ENCODE measurements at regions not wholly inside any gene's neighbourhood (a gene's known extent, or its start where the extent isn't known, plus 50 kb on each side); places are given as distances from the start of the nearest gene placed in this dataset.

GRCh38 chr13:106052200-106052767 is 483.2 kb downstream of the EFNB2 start:
- DNase-seq (ENCODE audit: low spot score in 2 of 2): no peak
- no peak for ATAC-seq
- Mint-ChIP-seq H3K36me3 (peaks cover 0 to 4% of the 10 kb centered on the region in 2 donors), H3K27ac (no peak overlapping the region), H3K9me3 (peaks cover 0 to 9% of the 10 kb centered on the region in 2 donors)

- Mint-ChIP-seq H3K36me3 (peaks cover 0 to 4% of the 10 kb centered on the region in 2 donors), H3K27ac (no peak overlapping the region), H3K9me3 (peaks cover 0 to 9% of the 10 kb centered on the region in 2 donors)
- DNase-seq (ENCODE audit: low spot score in 2 of 2): no peak
- ATAC-seq: no peak
These were observed 486.3 kb downstream of the EFNB2 start for GRCh38 chr13:106049171-106049570.

- Mint-ChIP-seq H3K27ac (no peak overlapping the region), H3K9me3 (peaks cover 0 to 9% of the 10 kb centered on the region in 2 donors), H3K36me3 (peaks cover 0 to 4% of the 10 kb centered on the region in 2 donors)
- DNase-seq (ENCODE audit: low spot score in 2 of 2): no peak
- ATAC-seq: no peak
These were observed 487.1 kb downstream of the EFNB2 start for GRCh38 chr13:106048386-106048785.

GRCh38 chr13:106047859-106048258 is 487.6 kb downstream of the EFNB2 start:
- ATAC-seq: no peak
- Mint-ChIP-seq H3K36me3 (peaks cover 0 to 4% of the 10 kb centered on the region in 2 donors), H3K27ac (no peak overlapping the region), H3K9me3 (peaks cover 0 to 9% of the 10 kb centered on the region in 2 donors)
- no peak for DNase-seq (ENCODE audit: low spot score in 2 of 2)

GRCh38 chr13:106042996-106043581 is 492.4 kb downstream of the EFNB2 start:
- Mint-ChIP-seq H3K36me3 (no peaks in the 10 kb centered on the region), H3K9me3 (no peaks in the 10 kb centered on the region), H3K27ac (no peak overlapping the region)
- no peak for DNase-seq (ENCODE audit: low spot score in 2 of 2)
- no peak for ATAC-seq

- Mint-ChIP-seq H3K9me3 (no peaks in the 10 kb centered on the region), H3K27ac (no peak overlapping the region), H3K36me3 (no peaks in the 10 kb centered on the region)
- ATAC-seq (no peak), DNase-seq (ENCODE audit: low spot score in 2 of 2) (no peak)
These were observed 494.0 kb downstream of the EFNB2 start for GRCh38 chr13:106041445-106041844.

- ATAC-seq: no peak
- Mint-ChIP-seq H3K9me3 (no peaks in the 10 kb centered on the region), H3K27ac (no peak overlapping the region), H3K36me3 (no peaks in the 10 kb centered on the region)
- DNase-seq (ENCODE audit: low spot score in 2 of 2): no peak
These were observed 496.7 kb downstream of the EFNB2 start for GRCh38 chr13:106038752-106039151.

GRCh38 chr13:106036870-106037269 is 498.6 kb downstream of the EFNB2 start:
- no peak for DNase-seq (ENCODE audit: low spot score in 2 of 2)
- Mint-ChIP-seq H3K27ac (no peak overlapping the region), H3K9me3 (no peaks in the 10 kb centered on the region), H3K36me3 (no peaks in the 10 kb centered on the region)
- ATAC-seq: no peak

GRCh38 chr13:106034201-106034600 is 501.3 kb downstream of the EFNB2 start:
- Mint-ChIP-seq H3K27ac (no peak overlapping the region), H3K9me3 (no peaks in the 10 kb centered on the region), H3K36me3 (no peaks in the 10 kb centered on the region)
- DNase-seq (ENCODE audit: low spot score in 2 of 2) (no peak), ATAC-seq (no peak)

- ATAC-seq (no peak), DNase-seq (ENCODE audit: low spot score in 2 of 2) (no peak)
- H3K9me3 Mint-ChIP-seq: no peaks in the 10 kb centered on the region
- H3K27ac Mint-ChIP-seq: no peak overlapping the region
- no peaks in the 10 kb centered on the region for H3K36me3 Mint-ChIP-seq
These were observed 501.8 kb downstream of the EFNB2 start for GRCh38 chr13:106033659-106034058.

GRCh38 chr13:106032441-106032840 is 503.0 kb downstream of the EFNB2 start:
- Mint-ChIP-seq H3K27ac (no peak overlapping the region), H3K9me3 (no peaks in the 10 kb centered on the region), H3K36me3 (no peaks in the 10 kb centered on the region)
- DNase-seq (ENCODE audit: low spot score in 2 of 2): no peak
- no peak for ATAC-seq

GRCh38 chr13:106029676-106030290 is 505.7 kb downstream of the EFNB2 start:
- no peaks in the 10 kb centered on the region for H3K36me3 Mint-ChIP-seq
- no peak overlapping the region for H3K27ac Mint-ChIP-seq
- H3K9me3 Mint-ChIP-seq: peaks cover 0 to 6% of the 10 kb centered on the region in 2 donors
- ATAC-seq (no peak), DNase-seq (ENCODE audit: low spot score in 2 of 2) (no peak)

GRCh38 chr13:106028911-106029310 is 506.6 kb downstream of the EFNB2 start:
- no peak overlapping the region for H3K27ac Mint-ChIP-seq
- ATAC-seq (no peak), DNase-seq (ENCODE audit: low spot score in 2 of 2) (no peak)
- peaks cover 4 to 8% of the 10 kb centered on the region in 2 donors for H3K9me3 Mint-ChIP-seq
- no peaks in the 10 kb centered on the region for H3K36me3 Mint-ChIP-seq

- H3K9me3 Mint-ChIP-seq: peaks cover 3 to 15% of the 10 kb centered on the region in 2 donors
- no peak overlapping the region for H3K27ac Mint-ChIP-seq
- no peaks in the 10 kb centered on the region for H3K36me3 Mint-ChIP-seq
- DNase-seq (ENCODE audit: low spot score in 2 of 2): no peak
- no peak for ATAC-seq
These were observed 523.9 kb downstream of the EFNB2 start for GRCh38 chr13:106011600-106011999.

GRCh38 chr13:106010836-106011235 is 524.6 kb downstream of the EFNB2 start:
- no peak for ATAC-seq
- DNase-seq (ENCODE audit: low spot score in 2 of 2): no peak
- peaks cover 3 to 15% of the 10 kb centered on the region in 2 donors for H3K9me3 Mint-ChIP-seq
- no peak overlapping the region for H3K27ac Mint-ChIP-seq
- H3K36me3 Mint-ChIP-seq: no peaks in the 10 kb centered on the region

GRCh38 chr13:106008540-106008939 is 526.9 kb downstream of the EFNB2 start:
- Mint-ChIP-seq H3K9me3 (peaks cover 3 to 15% of the 10 kb centered on the region in 2 donors), H3K36me3 (no peaks in the 10 kb centered on the region), H3K27ac (no peak overlapping the region)
- no peak for ATAC-seq
- no peak for DNase-seq (ENCODE audit: low spot score in 2 of 2)

GRCh38 chr13:106007156-106007555 is 528.3 kb downstream of the EFNB2 start:
- H3K27ac Mint-ChIP-seq: no peak overlapping the region
- peaks cover 0 to 9% of the 10 kb centered on the region in 2 donors for H3K9me3 Mint-ChIP-seq
- no peaks in the 10 kb centered on the region for H3K36me3 Mint-ChIP-seq
- DNase-seq (ENCODE audit: low spot score in 2 of 2) (no peak), ATAC-seq (no peak)

- no peak for ATAC-seq
- DNase-seq (ENCODE audit: low spot score in 2 of 2): no peak
- no peak overlapping the region for H3K27ac Mint-ChIP-seq
- H3K9me3 Mint-ChIP-seq: peaks cover 3 to 8% of the 10 kb centered on the region in 2 donors
- H3K36me3 Mint-ChIP-seq: peaks cover 0 to 3% of the 10 kb centered on the region in 2 donors
These were observed 531.8 kb downstream of the EFNB2 start for GRCh38 chr13:106003651-106004050.

All from activated naive CD4-positive, alpha-beta T cell treated with anti-CD3 and anti-CD28 coated beads, Interleukin-2, amount 50 U/mL, for 72 hours (primary cell).